Fibroblast of skin of scalp (primary cell): ENCODE measurements at regions not wholly inside any gene's neighbourhood (a gene's known extent, or its start where the extent isn't known, plus 50 kb on each side); places are given as distances from the start of the nearest gene placed in this dataset.
"Not testable (repeated sequence)": the region's sequence is repeated elsewhere in the genome, so short reads cannot be mapped to it uniquely, and the experiment has no call there.

Experiments
- DNase-seq: peaks from one replicate; pipeline ENCODE4 v3.0.0-alpha.2; 2013

GRCh38 chr14:21974741-21975140 lies 301.1 kb upstream of the OR4E1 start:
- DNase-seq, result no peak

- DNase-seq, result no peak
Measured at GRCh38 chr14:21965042-21965441, 291.4 kb upstream of the OR4E1 start.

- no peak for DNase-seq
Measured at GRCh38 chr14:21964180-21964579, 290.6 kb upstream of the OR4E1 start.

- DNase-seq, result no peak
Measured at GRCh38 chr14:21960636-21961035, 287.0 kb upstream of the OR4E1 start.

- DNase-seq, result no peak
Measured at GRCh38 chr14:21941885-21942284, 268.3 kb upstream of the OR4E1 start.

- peak; percentile 4 for DNase-seq
Measured at GRCh38 chr14:21940887-21941856, 267.6 kb upstream of the OR4E1 start.

GRCh38 chr14:21939836-21940235 lies 266.2 kb upstream of the OR4E1 start:
- DNase-seq, result no peak

GRCh38 chr14:21937996-21938395 lies 264.4 kb upstream of the OR4E1 start:
- no peak for DNase-seq

GRCh38 chr14:21933681-21934080 lies 260.1 kb upstream of the OR4E1 start:
- DNase-seq, result no peak

GRCh38 chr14:21924479-21924878 lies 250.9 kb upstream of the OR4E1 start:
- no peak for DNase-seq

- no peak for DNase-seq
Measured at GRCh38 chr14:21923820-21924219, 250.2 kb upstream of the OR4E1 start.

- DNase-seq, result no peak
Measured at GRCh38 chr14:21921453-21921852, 247.8 kb upstream of the OR4E1 start.

GRCh38 chr14:21917699-21918436 lies 244.2 kb upstream of the OR4E1 start:
- DNase-seq, result peak; percentile 30

GRCh38 chr14:21915826-21916225 lies 242.2 kb upstream of the OR4E1 start:
- DNase-seq, result no peak

GRCh38 chr14:21913759-21914158 lies 240.1 kb upstream of the OR4E1 start:
- peak; percentile 48 for DNase-seq

GRCh38 chr14:21912367-21912766 lies 238.7 kb upstream of the OR4E1 start:
- no peak for DNase-seq

- no peak for DNase-seq
Measured at GRCh38 chr14:21911877-21912276, 238.3 kb upstream of the OR4E1 start.

GRCh38 chr14:21910260-21910659 lies 236.6 kb upstream of the OR4E1 start:
- no peak for DNase-seq

- no peak for DNase-seq
Measured at GRCh38 chr14:21902561-21903181, 229.1 kb upstream of the OR4E1 start.

GRCh38 chr14:21894898-21895194 lies 221.2 kb upstream of the OR4E1 start:
- not testable (repeated sequence) for DNase-seq

- DNase-seq, result no peak
Measured at GRCh38 chr14:21894003-21894897, 220.6 kb upstream of the OR4E1 start.

GRCh38 chr14:21891921-21892320 lies 218.3 kb upstream of the OR4E1 start:
- no peak for DNase-seq
